ENCODE measurements at regions not wholly inside any gene's neighbourhood (a gene's known extent, or its start where the extent isn't known, plus 50 kb on each side); places are given as distances from the start of the nearest gene placed in this dataset.

- TF ChIP-seq POLR2AphosphoS5 (IDR thresholded peaks at IDR 0.05) (no peak), EP300 (IDR thresholded peaks at IDR 0.05) (no peak), POLR2A (IDR thresholded peaks at IDR 0.05; ENCODE audit: low read depth) (no peak), CTCF (IDR thresholded peaks at IDR 0.05) (no peak)
- intact Hi-C loops (cut with DNase I) = no loop called here
- H3K27me3 ChIP-seq = no peaks in the 10 kb centered on the region
- no peak overlapping the region for H3K4me3 ChIP-seq
- no peaks in the 10 kb centered on the region for H3K36me3 ChIP-seq
- DNase-seq (ENCODE audit: extremely low spot score) = peak; percentile 37
- H3K9me3 ChIP-seq = peaks cover 0 to 10% (median 0%) of the 10 kb centered on the region in 4 donors
- WGBS = 92% methylated on average over 2 of the region's 2 CpGs
- H3K4me1 ChIP-seq = no peaks in the 10 kb centered on the region
- H3K27ac ChIP-seq (replicated peaks in 1 of 4) = no peak overlapping the region
Observed at GRCh38 chr5:135741040-135741439, 93.4 kb upstream of the SLC25A48 start.

- H3K4me1 ChIP-seq = no peaks in the 10 kb centered on the region
- no peaks in the 10 kb centered on the region for H3K36me3 ChIP-seq
- H3K27me3 ChIP-seq = no peaks in the 10 kb centered on the region
- no peak overlapping the region for H3K27ac ChIP-seq (replicated peaks in 1 of 4)
- peaks cover 0 to 8% (median 0%) of the 10 kb centered on the region in 4 donors for H3K9me3 ChIP-seq
- peak; percentile 82 for DNase-seq (ENCODE audit: extremely low spot score)
- intact Hi-C loops (cut with DNase I) = no loop called here
- WGBS = 68% methylated on average over 2 of the region's 2 CpGs
- H3K4me3 ChIP-seq = no peak overlapping the region
- TF ChIP-seq POLR2AphosphoS5 (IDR thresholded peaks at IDR 0.05) (no peak), POLR2A (IDR thresholded peaks at IDR 0.05; ENCODE audit: low read depth) (no peak), CTCF (IDR thresholded peaks at IDR 0.05) (no peak), EP300 (IDR thresholded peaks at IDR 0.05) (no peak)
Observed at GRCh38 chr5:135740475-135740874, 94.0 kb upstream of the SLC25A48 start.

GRCh38 chr5:135739383-135739981, 95.0 kb upstream of the SLC25A48 start:
- H3K27me3 ChIP-seq = no peaks in the 10 kb centered on the region
- H3K4me1 ChIP-seq = no peaks in the 10 kb centered on the region
- DNase-seq (ENCODE audit: extremely low spot score) = peak; percentile 62
- WGBS = 53% methylated on average over 3 of the region's 3 CpGs
- intact Hi-C loops (cut with DNase I) = no loop called here
- no peaks in the 10 kb centered on the region for H3K36me3 ChIP-seq
- TF ChIP-seq CTCF (IDR thresholded peaks at IDR 0.05) (no peak), POLR2AphosphoS5 (IDR thresholded peaks at IDR 0.05) (no peak), POLR2A (IDR thresholded peaks at IDR 0.05; ENCODE audit: low read depth) (no peak), EP300 (IDR thresholded peaks at IDR 0.05) (no peak)
- H3K27ac ChIP-seq (replicated peaks in 1 of 4) = no peak overlapping the region
- H3K9me3 ChIP-seq = no peaks in the 10 kb centered on the region
- H3K4me3 ChIP-seq = no peak overlapping the region

- intact Hi-C loops (cut with DNase I) = no loop called here
- Histone ChIP-seq H3K4me1 (no peaks in the 10 kb centered on the region), H3K9me3 (no peaks in the 10 kb centered on the region), H3K36me3 (no peaks in the 10 kb centered on the region), H3K27me3 (no peaks in the 10 kb centered on the region), H3K27ac (replicated peaks in 1 of 4) (no peak overlapping the region), H3K4me3 (no peak overlapping the region)
- TF ChIP-seq CTCF (IDR thresholded peaks at IDR 0.05) = no peak
- no peak for TF ChIP-seq EP300 (IDR thresholded peaks at IDR 0.05)
- no peak for TF ChIP-seq POLR2AphosphoS5 (IDR thresholded peaks at IDR 0.05)
- peak; percentile 90 for DNase-seq (ENCODE audit: extremely low spot score)
- 98% methylated on average over 5 of the region's 5 CpGs for WGBS
Observed at GRCh38 chr5:135738564-135738875, 95.9 kb upstream of the SLC25A48 start.
